GM11168 (cell line): ENCODE measurements at regions not wholly inside any gene's neighbourhood (a gene's known extent, or its start where the extent isn't known, plus 50 kb on each side); places are given as distances from the start of the nearest gene placed in this dataset.

ENCODE experiments used
- in situ Hi-C: fragments of 300-500 bp; cut with MboI; formaldehyde crosslinking; loops from one replicate; pipeline ENCODE4 v1.12.0; 2022; ENCODE audit warnings: low sequenced_read_pairs; ENCODE audit not compliant: unreplicated experiment

- in situ Hi-C loops: no loop called here
Observed at GRCh38 chr2:155714983-155715382, 617.5 kb downstream of the NR4A2 start.

- in situ Hi-C loops: no loop called here
Observed at GRCh38 chr2:155708071-155708470, 624.5 kb downstream of the NR4A2 start.

GRCh38 chr2:155703917-155704316, 628.6 kb downstream of the NR4A2 start:
- in situ Hi-C loops: no loop called here

- in situ Hi-C loops: no loop called here
Observed at GRCh38 chr2:155703048-155703447, 629.5 kb downstream of the NR4A2 start.

GRCh38 chr2:155701721-155702120, 630.8 kb downstream of the NR4A2 start:
- in situ Hi-C loops: no loop called here

- in situ Hi-C loops: no loop called here
Observed at GRCh38 chr2:155696571-155696970, 636.0 kb downstream of the NR4A2 start.

GRCh38 chr2:155695505-155695904, 637.0 kb downstream of the NR4A2 start:
- in situ Hi-C loops: no loop called here

GRCh38 chr2:155692856-155693255, 639.7 kb downstream of the NR4A2 start:
- in situ Hi-C loops: no loop called here

GRCh38 chr2:155692106-155692505, 640.4 kb downstream of the NR4A2 start:
- in situ Hi-C loops: no loop called here

GRCh38 chr2:155690785-155691184, 641.7 kb downstream of the NR4A2 start:
- in situ Hi-C loops: no loop called here

GRCh38 chr2:155689791-155690190, 642.7 kb downstream of the NR4A2 start:
- in situ Hi-C loops: no loop called here

GRCh38 chr2:155687181-155687580, 645.3 kb downstream of the NR4A2 start:
- in situ Hi-C loops: no loop called here

GRCh38 chr2:155679647-155680046, 652.9 kb downstream of the NR4A2 start:
- in situ Hi-C loops: no loop called here

- in situ Hi-C loops: no loop called here
Observed at GRCh38 chr2:155675920-155676319, 656.6 kb downstream of the NR4A2 start.

- in situ Hi-C loops: no loop called here
Observed at GRCh38 chr2:155665704-155666103, 666.8 kb downstream of the NR4A2 start.

- in situ Hi-C loops: no loop called here
Observed at GRCh38 chr2:155663265-155663664, 669.3 kb downstream of the NR4A2 start.

- in situ Hi-C loops: no loop called here
Observed at GRCh38 chr2:155662224-155662623, 670.3 kb downstream of the NR4A2 start.

- in situ Hi-C loops: no loop called here
Observed at GRCh38 chr2:155653176-155653575, 679.3 kb downstream of the NR4A2 start.

GRCh38 chr2:155651851-155652250, 680.7 kb downstream of the NR4A2 start:
- in situ Hi-C loops: no loop called here

GRCh38 chr2:155645791-155646190, 686.7 kb downstream of the NR4A2 start:
- in situ Hi-C loops: no loop called here

- in situ Hi-C loops: no loop called here
Observed at GRCh38 chr2:155643056-155643775, 689.3 kb downstream of the NR4A2 start.

- in situ Hi-C loops: no loop called here
Observed at GRCh38 chr2:155633887-155634570, 698.5 kb downstream of the NR4A2 start.
